H1 (cell line): ENCODE measurements at regions not wholly inside any gene's neighbourhood (a gene's known extent, or its start where the extent isn't known, plus 50 kb on each side); places are given as distances from the start of the nearest gene placed in this dataset.

Source experiments
- CTCF ChIA-PET: fragments of 300-600 bp; sonication (Branson Sonifier 250); formaldehyde crosslinking; loops from one replicate; lab custom pipeline; 2021; ENCODE audit not compliant: partially characterized antibody; lab: Charles Lee
- POLR2A ChIA-PET: fragments of 300-600 bp; sonication (Branson Sonifier 250); formaldehyde crosslinking; loops from one replicate; lab custom pipeline; 2021; ENCODE audit warnings: inconsistent platforms; ENCODE audit not compliant: partially characterized antibody; lab: Charles Lee
- DNase-seq, 2 experiments: peaks; one replicate each; pipeline versions ENCODE4 v3.0.0 to v3.0.0-alpha.2; 2010 to 2022; ENCODE audit warnings: low spot score in 2 of 2, low read depth in 1 of 2, mixed read lengths in 1 of 2
- FAIRE-seq: peaks from 2 replicates; lab custom pipeline; 2011; peaks lifted over from hg19 to GRCh38; lab: Jason Lieb, UNC
- H2AFZ ChIP-seq: 2 replicates; pipeline ENCODE4 v1.8.1; 2012; ENCODE audit warnings: low read length, inconsistent platforms
- H2AK5ac ChIP-seq: 2 replicates; pipeline ENCODE4 v1.6.1; 2013; ENCODE audit warnings: low read depth, low read length
- H2BK120ac ChIP-seq: replicated peaks from 2 replicates; pipeline ENCODE3; 2013; ENCODE audit warnings: low read depth, low read length, inconsistent platforms
- H2BK12ac ChIP-seq: 2 replicates; pipeline ENCODE4 v1.6.1; 2013; ENCODE audit warnings: low read depth, low read length
- H2BK15ac ChIP-seq: 2 replicates; pipeline ENCODE4 v1.6.1; 2013; ENCODE audit warnings: low read length
- H2BK20ac ChIP-seq: 2 replicates; pipeline ENCODE4 v1.6.1; 2013; ENCODE audit warnings: low read length
- H2BK5ac ChIP-seq: 2 replicates; pipeline ENCODE4 v1.6.1; 2013; ENCODE audit warnings: low read depth, low read length
- H3K14ac ChIP-seq: 2 replicates; pipeline ENCODE4 v1.6.1; 2013; ENCODE audit warnings: inconsistent platforms; ENCODE audit not compliant: insufficient read length
- H3K18ac ChIP-seq: 2 replicates; pipeline ENCODE4 v1.6.1; 2013; ENCODE audit warnings: low read length; ENCODE audit errors: extremely low read depth
- H3K23ac ChIP-seq: 2 replicates; pipeline ENCODE4 v1.6.1; 2013; ENCODE audit warnings: inconsistent platforms; ENCODE audit not compliant: insufficient read length
- H3K23me2 ChIP-seq: 2 replicates; pipeline ENCODE4 v1.6.1; 2013; ENCODE audit warnings: low read depth, low read length
- H3K27ac ChIP-seq: 2 replicates; pipeline ENCODE4 v1.6.1; 2011; ENCODE audit warnings: low read depth, low read length, inconsistent platforms
- H3K27me3 ChIP-seq, 4 experiments: replicated peaks in 1 of 4; 1 replicate in 1 of 4; 2 replicates in 3 of 4; pipeline versions ENCODE4 v1.6.1 to v1.8.1; 2011 to 2013; ENCODE audit warnings: low read length in 3 of 4, mild to moderate bottlenecking in 3 of 4, inconsistent platforms in 2 of 4, mixed read lengths in 2 of 4, moderate library complexity in 1 of 4; ENCODE audit not compliant: control insufficient read depth in 3 of 4, insufficient read depth in 3 of 4; ENCODE audit errors: extremely low read depth in 1 of 4
- H3K36me3 ChIP-seq, 4 experiments: 2 replicates each; pipeline versions ENCODE4 v1.6.1 to v1.8.1; 2011 to 2013; ENCODE audit warnings: mild to moderate bottlenecking in 4 of 4, low read length in 3 of 4, moderate library complexity in 2 of 4, control low read depth in 1 of 4, inconsistent platforms in 1 of 4; ENCODE audit not compliant: insufficient read depth in 4 of 4, control insufficient read depth in 2 of 4
- H3K4ac ChIP-seq: replicated peaks from 2 replicates; pipeline ENCODE3; 2013; ENCODE audit warnings: low read length, low read depth, mixed read lengths, inconsistent platforms; ENCODE audit not compliant: insufficient read length
- H3K4me1 ChIP-seq, 4 experiments: replicated peaks in 1 of 4; 1 replicate in 1 of 4; 2 replicates in 3 of 4; pipeline versions ENCODE4 v1.6.1 to v1.8.1; 2011 to 2013; ENCODE audit warnings: low read length in 3 of 4, inconsistent platforms in 2 of 4, mixed read lengths in 1 of 4; ENCODE audit not compliant: insufficient read depth in 4 of 4, control insufficient read depth in 3 of 4
- H3K4me2 ChIP-seq, 2 experiments: 2 replicates each; pipeline versions ENCODE4 v1.6.1 to v1.8.1; 2011 to 2013; ENCODE audit warnings: low read depth in 2 of 2, low read length in 2 of 2, control low read depth in 1 of 2, inconsistent platforms in 1 of 2, mild to moderate bottlenecking in 1 of 2; ENCODE audit not compliant: insufficient read depth in 1 of 2
- H3K4me3 ChIP-seq, 4 experiments: fragments of 200-600, 300-600 bp in 1 of 4; sonication (generic), shearing (Covaris generic), sonication (Bioruptor Twin) in 1 of 4; 2 replicates each; pipeline versions ENCODE4 v1.5.1 to v1.8.1; 2011 to 2016; ENCODE audit warnings: low read length in 4 of 4, low read depth in 3 of 4, control low read depth in 2 of 4, inconsistent platforms in 2 of 4, mild to moderate bottlenecking in 2 of 4, mixed read lengths in 1 of 4, moderate library complexity in 1 of 4; ENCODE audit not compliant: insufficient read depth in 2 of 4; ENCODE audit errors: extremely low read depth in 1 of 4
- H3K56ac ChIP-seq: replicated peaks from 2 replicates; pipeline ENCODE3; 2013; ENCODE audit warnings: low read depth, mild to moderate bottlenecking, mixed read lengths, low read length, inconsistent platforms; ENCODE audit not compliant: insufficient read length
- H3K79me1 ChIP-seq: 2 replicates; pipeline ENCODE4 v1.6.1; 2013; ENCODE audit warnings: low read depth, low read length, control low read depth
- H3K79me2 ChIP-seq, 2 experiments: 2 replicates each; pipeline versions ENCODE4 v1.6.1 to v1.8.1; 2012 to 2013; ENCODE audit warnings: low read length in 2 of 2, mild to moderate bottlenecking in 2 of 2, inconsistent platforms in 1 of 2; ENCODE audit not compliant: insufficient read depth in 2 of 2, control insufficient read depth in 1 of 2
- H3K9ac ChIP-seq, 4 experiments: replicated peaks in 1 of 4; 1 replicate in 1 of 4; 2 replicates in 3 of 4; pipeline versions ENCODE4 v1.6.1 to v1.8.1; 2011 to 2013; ENCODE audit warnings: low read depth in 3 of 4, low read length in 3 of 4, control low read depth in 2 of 4, mild to moderate bottlenecking in 2 of 4, moderate library complexity in 2 of 4, inconsistent platforms in 1 of 4; ENCODE audit errors: extremely low read depth in 1 of 4
- H3K9me3 ChIP-seq, 2 experiments: 2 replicates each; pipeline versions ENCODE4 v1.6.1 to v1.8.1; 2012 to 2013; ENCODE audit warnings: mild to moderate bottlenecking in 2 of 2, moderate library complexity in 2 of 2, control low read depth in 1 of 2, inconsistent platforms in 1 of 2, low read depth in 1 of 2, low read length in 1 of 2, mixed read lengths in 1 of 2; ENCODE audit not compliant: insufficient read depth in 2 of 2
- H4K20me1 ChIP-seq, 2 experiments: replicated peaks in 1 of 2; 2 replicates each; pipeline versions ENCODE3 to v1.8.1; 2011 to 2013; ENCODE audit warnings: inconsistent platforms in 2 of 2, low read length in 2 of 2, mild to moderate bottlenecking in 1 of 2; ENCODE audit not compliant: insufficient read depth in 2 of 2, control insufficient read depth in 1 of 2
- H4K5ac ChIP-seq: 2 replicates; pipeline ENCODE4 v1.6.1; 2013; ENCODE audit warnings: low read length, low read depth, mixed read lengths, inconsistent platforms; ENCODE audit not compliant: insufficient read length
- H4K8ac ChIP-seq: 2 replicates; pipeline ENCODE4 v1.8.0; 2013; ENCODE audit warnings: mild to moderate bottlenecking, moderate library complexity, low read length, inconsistent platforms; ENCODE audit not compliant: insufficient read depth; ENCODE audit errors: extremely low read depth
- H4K91ac ChIP-seq: replicated peaks from 2 replicates; pipeline ENCODE3; 2013; ENCODE audit warnings: low read length, mixed read lengths, inconsistent platforms; ENCODE audit not compliant: insufficient read length
- CREB1 ChIP-seq: IDR thresholded peaks from 2 replicates; pipeline ENCODE4 v1.6.1; 2012; ENCODE audit warnings: inconsistent platforms
- EP300 ChIP-seq, 2 experiments: IDR thresholded peaks; 1 replicate in 1 of 2; 2 replicates in 1 of 2; pipeline ENCODE4 v1.6.1; 2011 to 2012; ENCODE audit warnings: low read depth in 2 of 2, low read length in 2 of 2, mild to moderate bottlenecking in 2 of 2, borderline replicate concordance in 1 of 2, inconsistent platforms in 1 of 2, moderate library complexity in 1 of 2
- HDAC2 ChIP-seq, 2 experiments: fragments of 300-600 bp in 1 of 2; sonication (generic) in 1 of 2; IDR thresholded peaks; 2 replicates each; pipeline ENCODE4 v1.6.1; 2011 to 2012; ENCODE audit warnings: low read depth in 2 of 2, low read length in 2 of 2, mild to moderate bottlenecking in 2 of 2, moderate library complexity in 2 of 2, borderline replicate concordance in 1 of 2, inconsistent platforms in 1 of 2
- NANOG ChIP-seq: IDR thresholded peaks from 2 replicates; pipeline ENCODE4 v1.6.1; 2011; ENCODE audit warnings: low read length, low read depth, mild to moderate bottlenecking, inconsistent platforms; ENCODE audit not compliant: insufficient read depth, poor library complexity, severe bottlenecking
- RXRA ChIP-seq: IDR thresholded peaks from 2 replicates; pipeline ENCODE4 v1.6.1; 2011; ENCODE audit warnings: low read depth, mild to moderate bottlenecking, low read length, moderate library complexity; ENCODE audit not compliant: insufficient read depth
- SAP30 ChIP-seq: fragments of 300-600 bp; sonication (generic); IDR thresholded peaks from 2 replicates; pipeline ENCODE4 v1.7.1; 2012; ENCODE audit warnings: low read length, moderate library complexity, mild to moderate bottlenecking, inconsistent platforms; ENCODE audit not compliant: insufficient read depth, insufficient replicate concordance
- SIN3A ChIP-seq, 2 experiments: IDR thresholded peaks in 1 of 2; conservative IDR thresholded peaks in 1 of 2; 2 replicates each; pipeline ENCODE4 v1.6.1; 2011 to 2012; ENCODE audit warnings: low read length in 2 of 2, improper control_type of control experiment in 1 of 2, low read depth in 1 of 2, mild to moderate bottlenecking in 1 of 2
- USF2 ChIP-seq: IDR thresholded peaks from 2 replicates; pipeline ENCODE4 v1.6.1; 2011; ENCODE audit warnings: low read length, improper control_type of control experiment
- WGBS, 2 experiments: shearing (Covaris generic) in 1 of 2; methylation state at CpG; one replicate each; pipeline versions ENCODE4 v1.1.6 to v1.1.7; 2013 to 2015; ENCODE audit warnings: low lambda C conversion rate in 2 of 2, mixed read lengths in 2 of 2, inconsistent platforms in 1 of 2, low coverage in 1 of 2, missing lambda C conversion rate in 1 of 2; ENCODE audit not compliant: insufficient replicate concordance in 2 of 2, insufficient coverage in 1 of 2, insufficient read length in 1 of 2; ENCODE audit errors: extremely low coverage in 1 of 2, missing lambda C conversion rate in 1 of 2; 5-methylcytosine and 5-hydroxymethylcytosine counted together

GRCh38 chr15:86010891-86011290, 68.8 kb upstream of the AGBL1 start:
- FAIRE-seq = no peak
- no peak overlapping the region for H3K4me3 ChIP-seq
- H4K20me1 ChIP-seq = no peaks in the 10 kb centered on the region
- no peak for DNase-seq
- no peak overlapping the region for H3K18ac ChIP-seq
- no peaks in the 10 kb centered on the region for H3K79me2 ChIP-seq
- H2BK5ac ChIP-seq = no peak overlapping the region
- no peak for TF ChIP-seq CREB1
- no peak for TF ChIP-seq SAP30
- no peak for TF ChIP-seq NANOG
- TF ChIP-seq USF2 = no peak
- no peak for TF ChIP-seq HDAC2 (IDR thresholded peaks at IDR 0.05; ENCODE audit: borderline replicate concordance in 1 of 2, low read depth in 2 of 2, low read length in 2 of 2)
- no peak for TF ChIP-seq EP300 (IDR thresholded peaks at IDR 0.05; ENCODE audit: borderline replicate concordance in 1 of 2, low read depth in 2 of 2, low read length in 2 of 2)
- no peak for TF ChIP-seq SIN3A (conservative IDR thresholded peaks at IDR 0.05 in 1 of 2, IDR thresholded peaks at IDR 0.05 in 1 of 2; ENCODE audit: low read depth in 1 of 2, low read length in 2 of 2)
- no peak for TF ChIP-seq RXRA
- H4K5ac ChIP-seq = no peak overlapping the region
- H3K9ac ChIP-seq = no peak overlapping the region
- H4K8ac ChIP-seq = no peak overlapping the region
- ChIA-PET CTCF (interaction anchor here (0.7 kb wide), 1 partner anchor 156 kb away, joined by 4 read pairs; no protein-coding TSS in a partner anchor), POLR2A (no interaction called here)
- no peak overlapping the region for H4K91ac ChIP-seq
- no peak overlapping the region for H3K14ac ChIP-seq
- no peak overlapping the region for H2BK12ac ChIP-seq
- H2BK15ac ChIP-seq = no peak overlapping the region
- H3K23ac ChIP-seq = no peak overlapping the region
- no peaks in the 10 kb centered on the region for H3K36me3 ChIP-seq
- no peak overlapping the region for H3K4me2 ChIP-seq
- no peak overlapping the region for H3K56ac ChIP-seq
- 72% methylated on average over 5 of the region's 5 CpGs; no CpG with 5 or more reads in 1 of the 2 experiments for WGBS, 2 experiments
- no peak overlapping the region for H3K4ac ChIP-seq
- H3K4me1 ChIP-seq = no peaks in the 10 kb centered on the region
- no peak overlapping the region for H3K27ac ChIP-seq
- no peak overlapping the region for H2BK120ac ChIP-seq
- H3K27me3 ChIP-seq = no peaks in the 10 kb centered on the region
- H2BK20ac ChIP-seq = no peak overlapping the region
- H2AK5ac ChIP-seq = no peak overlapping the region
- no peak overlapping the region for H2AFZ ChIP-seq
- H3K9me3 ChIP-seq = no peaks in the 10 kb centered on the region
- H3K23me2 ChIP-seq = no peaks in the 10 kb centered on the region
- H3K79me1 ChIP-seq = no peaks in the 10 kb centered on the region
